T47D (cell line): ENCODE measurements at regions not wholly inside any gene's neighbourhood (a gene's known extent, or its start where the extent isn't known, plus 50 kb on each side); places are given as distances from the start of the nearest gene placed in this dataset.
"Not testable (repeated sequence)": the region's sequence is repeated elsewhere in the genome, so short reads cannot be mapped to it uniquely, and the experiment has no call there.

ENCODE experiments used
- DNase-seq, 2 experiments: peaks; one replicate each; pipeline versions ENCODE4 v3.0.0 to v3.0.0-alpha.2; 2011 to 2012; ENCODE audit warnings: low read depth in 1 of 2, low spot score in 1 of 2
- JUND ChIP-seq: IDR thresholded peaks from 2 replicates; pipeline ENCODE4 v1.6.1; 2012; ENCODE audit warnings: low read depth
- in situ Hi-C: cut with HindIII; loops from 2 replicates; pipeline ENCODE4 v1.10.0; 2016; ENCODE audit warnings: low sequenced_read_pairs, low pct_unique_long_range_greater_than_20kb

DNA sequence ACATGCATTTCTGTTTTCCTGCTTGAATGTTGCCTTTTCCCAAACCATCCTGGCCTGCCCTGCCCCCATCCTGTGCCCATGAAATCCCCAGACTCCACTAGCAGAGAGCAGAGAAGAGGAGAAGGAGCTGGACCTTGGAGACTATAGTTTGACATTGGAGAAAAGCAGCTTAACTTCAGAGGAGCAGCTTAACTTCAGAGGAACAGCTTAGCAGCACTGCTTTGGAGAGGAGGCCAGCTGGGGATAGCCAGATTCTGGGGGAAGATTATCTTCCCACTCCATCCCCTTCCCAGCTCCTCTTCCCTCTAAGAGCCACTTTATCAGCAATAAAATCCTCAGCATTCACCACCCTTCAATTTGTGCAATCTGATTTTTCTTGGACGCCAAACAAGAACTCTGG is 443.0 kb downstream of the PCDH10 start:
- in situ Hi-C loops, result no loop called here
- no peak for DNase-seq
- no peak for TF ChIP-seq JUND

DNA sequence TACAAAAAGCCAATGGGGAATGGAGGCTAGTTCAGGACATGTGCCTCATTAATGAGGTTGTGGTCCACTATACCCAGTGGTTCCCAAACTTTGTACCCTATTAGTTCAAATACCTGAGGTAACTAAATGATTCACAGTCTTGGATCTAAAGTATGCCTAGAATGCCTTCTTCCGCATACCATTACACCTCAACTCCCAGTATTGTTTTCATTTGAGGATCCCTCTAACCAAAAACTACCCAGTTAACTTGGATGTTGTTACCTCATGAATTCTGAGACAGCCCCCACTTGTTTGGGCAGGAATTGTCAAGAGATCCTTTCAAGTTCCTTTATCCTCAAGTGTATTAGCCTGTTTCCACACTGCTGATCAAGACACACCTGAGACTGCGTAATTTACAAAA is 439.2 kb downstream of the PCDH10 start:
- no peak for TF ChIP-seq JUND
- no peak for DNase-seq
- in situ Hi-C loops, result no loop called here

DNA sequence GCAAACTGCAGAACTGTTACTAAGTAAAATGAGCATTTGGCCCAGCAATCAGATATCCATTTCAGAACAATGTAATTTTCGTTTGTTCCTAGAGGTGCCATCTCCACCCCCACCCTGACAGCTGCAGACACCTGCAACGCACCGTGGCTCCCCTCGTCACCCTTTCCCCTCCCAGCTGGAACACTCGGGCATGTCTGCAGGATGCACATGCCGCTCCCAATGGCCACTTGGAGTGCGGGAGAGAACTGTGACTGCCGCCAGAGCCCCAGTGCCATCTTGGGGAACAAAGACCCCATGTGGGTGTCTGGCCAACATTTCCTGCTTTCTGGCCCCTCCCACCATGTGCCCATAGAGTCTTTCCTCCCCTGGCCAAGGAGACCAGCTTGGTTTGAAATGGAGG is 436.2 kb downstream of the PCDH10 start:
- in situ Hi-C loops, result no loop called here
- no peak for TF ChIP-seq JUND

DNA sequence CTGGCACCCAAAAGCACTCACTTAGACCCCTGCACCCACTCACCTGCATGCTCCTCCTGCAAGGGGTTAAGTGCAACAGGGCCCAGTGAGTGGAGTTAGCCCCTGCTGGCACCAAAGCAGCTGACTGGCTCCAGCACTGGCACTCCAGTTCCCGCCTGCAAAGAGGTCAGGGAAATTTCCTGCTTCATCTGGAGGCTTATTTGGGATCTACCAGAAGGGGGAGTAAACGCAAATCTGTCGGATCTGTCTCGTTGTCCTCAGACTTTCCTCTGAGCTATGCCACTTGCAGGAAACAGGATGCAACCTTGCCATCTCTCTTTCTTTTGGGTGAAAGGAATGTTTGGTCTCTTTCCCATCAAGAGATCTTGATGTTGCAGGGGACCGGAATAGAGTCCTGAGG is 435.6 kb downstream of the PCDH10 start:
- no peak for TF ChIP-seq JUND
- in situ Hi-C loops, result no loop called here
- no peak for DNase-seq

More for the DNA sequence above, 436.2 kb downstream of the PCDH10 start:
- DNase-seq, result no peak

DNA sequence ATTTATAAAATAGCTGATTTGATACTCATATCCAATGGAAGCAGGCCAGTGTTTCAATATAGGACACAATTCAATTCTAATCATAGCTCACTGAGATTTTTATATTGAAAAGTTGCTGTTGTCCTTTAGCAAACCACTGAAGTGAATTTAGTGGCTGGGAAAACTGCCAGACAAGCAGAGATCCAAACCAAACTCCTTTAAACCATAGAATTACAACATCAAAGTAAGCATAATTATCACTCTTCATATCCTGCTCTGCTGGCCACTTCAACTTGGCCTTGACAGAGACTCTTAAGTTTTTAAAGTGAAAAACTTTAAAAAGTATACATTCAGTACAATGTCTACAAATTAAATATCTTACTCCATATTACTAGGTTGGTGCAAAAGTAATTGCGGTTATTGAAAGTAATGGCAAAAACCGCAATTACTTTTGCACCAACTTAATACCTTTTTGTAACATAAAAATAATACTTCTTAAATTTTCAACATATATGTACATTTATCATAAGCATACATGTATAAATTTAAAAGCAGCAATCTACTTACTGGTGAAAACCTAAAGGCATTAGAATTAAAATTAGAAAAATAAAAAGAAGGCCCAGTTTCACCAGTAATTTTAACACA is 433.0 kb downstream of the PCDH10 start:
- no peak for DNase-seq
- TF ChIP-seq JUND, result no peak
- in situ Hi-C loops, result no loop called here

DNA sequence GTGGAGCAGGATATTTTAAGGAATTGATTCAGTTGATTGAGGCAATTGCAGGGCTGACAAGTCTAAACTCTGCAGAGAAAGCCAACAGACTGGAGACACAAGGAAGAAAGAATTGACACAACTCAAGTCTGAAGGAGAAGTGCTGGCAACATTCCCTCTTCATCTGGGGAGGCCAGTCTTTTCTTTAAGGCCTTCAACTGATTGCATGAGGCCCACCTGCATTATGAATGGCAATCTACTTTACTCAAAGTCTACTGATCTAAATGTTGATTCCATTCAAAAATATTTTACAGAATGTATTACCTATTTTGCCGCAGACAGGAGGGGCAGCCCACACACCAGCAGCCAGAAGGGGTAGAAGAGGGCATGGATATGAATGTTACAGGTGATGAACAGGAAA is 425.2 kb downstream of the PCDH10 start:
- DNase-seq, result no peak
- in situ Hi-C loops, result no loop called here
- TF ChIP-seq JUND, result no peak

DNA sequence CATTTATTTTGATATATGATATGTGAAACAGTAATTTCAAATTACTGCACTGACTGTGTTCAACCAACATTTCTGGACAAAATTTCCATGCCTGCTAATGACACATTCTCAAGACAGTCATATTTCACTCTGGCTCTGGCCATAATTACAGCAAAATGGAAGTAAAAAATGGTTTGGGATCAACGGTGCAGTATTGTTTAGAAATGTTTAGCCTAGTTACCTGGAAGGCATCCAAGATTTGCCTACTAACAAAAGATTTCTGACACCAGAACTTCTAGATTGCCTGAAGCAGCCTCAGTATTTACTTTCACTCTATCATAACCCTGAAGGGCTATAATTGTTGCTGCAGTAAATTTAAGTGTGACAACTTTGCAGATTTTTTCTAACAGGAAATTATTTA is 416.3 kb downstream of the PCDH10 start:
- no peak for TF ChIP-seq JUND
- peak in 1 of 2 experiments; percentile 14 for DNase-seq
- in situ Hi-C loops, result no loop called here

DNA sequence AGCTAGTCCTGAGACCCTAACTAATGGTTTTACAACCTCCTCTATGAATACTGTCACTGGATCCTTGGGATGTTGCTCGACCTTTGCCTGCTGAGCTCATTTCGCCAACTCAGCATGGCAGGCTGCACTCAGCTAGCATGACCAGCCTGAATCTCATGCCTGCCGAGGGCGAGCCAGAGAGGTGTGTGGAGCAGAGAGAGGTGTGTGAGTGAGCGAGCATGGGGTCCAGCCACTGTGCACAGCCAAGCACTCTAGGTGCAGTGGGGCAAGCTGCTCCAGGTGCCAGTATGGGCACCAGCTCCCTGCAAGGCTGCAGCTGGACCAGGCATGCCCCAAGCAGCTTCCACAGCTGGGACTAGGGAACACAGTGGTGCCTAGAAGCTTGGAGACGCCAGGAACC is 410.9 kb downstream of the PCDH10 start:
- TF ChIP-seq JUND, result no peak
- in situ Hi-C loops, result no loop called here
- DNase-seq, result no peak

DNA sequence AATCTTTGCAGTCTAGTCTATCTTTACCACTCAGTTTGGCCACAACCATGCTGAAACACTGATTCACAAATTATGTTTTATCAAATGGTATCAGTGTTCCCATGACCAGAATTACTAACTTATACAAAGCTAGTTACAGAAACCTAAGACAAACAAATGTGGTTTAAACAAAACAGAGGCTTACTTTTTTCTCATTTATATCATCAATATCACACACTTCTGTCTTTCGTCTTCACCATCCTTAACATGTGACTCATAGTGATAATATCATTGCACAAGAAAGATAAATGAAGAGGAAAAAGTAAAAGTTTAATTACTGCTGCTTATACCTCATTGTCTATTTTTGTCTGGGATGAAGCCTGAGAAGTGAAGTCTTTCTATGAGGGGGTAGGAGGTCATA is 406.6 kb downstream of the PCDH10 start:
- no peak for TF ChIP-seq JUND
- DNase-seq, result no peak
- in situ Hi-C loops, result no loop called here

DNA sequence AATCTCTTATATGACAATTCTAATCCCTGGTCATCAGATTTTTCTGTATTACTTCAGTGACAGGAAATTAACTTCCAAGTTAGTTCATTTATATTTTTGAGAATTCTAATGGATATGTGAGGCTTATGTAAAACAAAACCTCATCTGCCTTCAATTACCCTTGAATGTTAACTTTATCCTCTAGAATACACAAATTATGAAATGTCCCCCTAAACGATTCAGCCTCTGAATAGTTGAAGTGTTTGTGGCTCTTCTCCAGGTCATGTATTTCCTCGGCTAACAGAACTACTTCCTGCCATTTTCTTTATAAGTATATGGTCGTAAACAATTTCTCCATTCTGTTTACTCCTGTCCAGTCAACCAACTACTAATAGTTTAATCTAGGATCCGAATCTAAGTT is 401.3 kb downstream of the PCDH10 start:
- in situ Hi-C loops, result no loop called here
- no peak for TF ChIP-seq JUND
- DNase-seq, result no peak

DNA sequence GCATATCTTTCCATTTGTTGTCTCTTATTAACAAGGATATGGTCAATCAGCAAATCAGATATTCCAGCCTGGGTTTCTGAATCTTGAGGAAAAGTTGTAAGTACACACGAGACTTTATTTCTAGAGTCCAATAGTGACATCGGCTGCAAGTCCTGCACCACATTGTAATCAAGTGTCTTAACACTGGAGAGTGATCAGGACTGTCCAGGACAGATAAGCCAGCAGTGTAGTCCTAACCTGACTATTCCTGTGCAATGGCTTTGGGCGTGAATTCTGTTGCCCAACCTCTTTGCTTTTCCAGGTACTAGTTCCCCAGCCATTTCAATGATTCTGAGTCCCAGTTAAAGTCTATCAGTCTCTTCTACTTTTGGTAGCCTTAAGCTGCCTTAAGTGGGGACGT is 395.0 kb downstream of the PCDH10 start:
- in situ Hi-C loops, result no loop called here
- TF ChIP-seq JUND, result no peak
- DNase-seq, result no peak

DNA sequence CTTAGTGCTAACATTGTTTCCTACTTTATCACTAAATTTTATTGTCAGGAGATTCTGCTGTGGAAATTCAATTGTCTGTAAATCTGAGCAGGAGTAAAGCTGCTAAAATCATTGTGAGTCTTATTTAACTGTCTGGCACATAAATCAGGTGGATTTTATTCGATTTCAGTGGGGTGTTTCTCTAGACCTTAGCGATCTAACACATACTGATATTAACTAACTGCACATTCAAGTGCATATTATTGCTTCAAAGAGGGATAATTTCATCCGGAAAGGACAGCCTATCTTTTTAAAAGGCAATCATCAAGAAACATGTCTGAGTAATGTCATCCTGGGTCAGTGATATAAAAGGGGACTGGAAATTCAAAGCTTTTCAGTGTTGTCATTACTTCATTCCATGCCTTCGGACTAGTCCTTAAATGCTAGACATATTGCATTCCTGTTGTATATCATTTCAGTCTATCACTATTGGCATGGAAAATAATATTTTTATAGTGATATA is 388.7 kb downstream of the PCDH10 start:
- TF ChIP-seq JUND, result no peak
- in situ Hi-C loops, result no loop called here
- no peak for DNase-seq

DNA sequence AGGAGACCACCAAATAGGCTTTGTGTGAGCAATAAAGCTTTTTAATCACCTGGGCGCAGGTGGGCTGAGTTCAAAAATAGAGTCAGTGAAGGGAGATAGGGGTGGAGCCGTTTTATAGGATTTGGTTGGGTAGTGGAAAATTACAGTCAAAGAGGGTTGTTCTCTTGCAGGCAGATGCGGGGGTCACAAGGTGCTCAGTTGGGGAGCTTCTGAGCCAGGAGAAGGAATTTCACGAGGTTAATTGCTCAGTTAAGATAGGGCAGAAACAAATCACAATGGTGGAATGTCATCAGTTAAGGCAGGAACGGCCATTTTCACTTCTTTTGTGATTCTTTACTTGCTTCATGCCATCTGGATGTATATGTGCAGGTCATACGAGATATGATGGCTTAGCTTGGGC is 385.1 kb downstream of the PCDH10 start:
- in situ Hi-C loops, DNase-seq: not testable (repeated sequence)

DNA sequence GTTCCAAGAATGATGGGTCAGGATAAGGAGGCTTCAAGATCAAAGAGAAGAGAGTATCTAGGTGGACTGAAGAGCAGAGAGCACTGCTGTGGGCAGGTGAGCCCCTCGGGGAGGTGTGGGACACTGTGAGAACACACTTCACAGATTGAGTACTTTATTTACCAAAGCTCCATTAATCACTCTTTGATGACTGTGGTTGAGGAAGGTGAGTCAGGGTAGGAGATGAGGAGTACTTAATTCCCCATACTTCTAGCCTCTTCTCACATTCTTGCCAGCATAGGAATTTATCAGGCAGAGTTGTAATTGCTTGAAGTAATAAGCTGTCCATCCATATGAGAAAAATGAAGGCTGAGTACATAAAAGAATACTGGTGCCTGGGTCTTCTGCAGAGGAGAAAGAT is 375.3 kb downstream of the PCDH10 start:
- in situ Hi-C loops, result no loop called here
- DNase-seq, result no peak
- no peak for TF ChIP-seq JUND
